Renal cortex interstitium (tissue), 11 donors: ENCODE measurements at regions not wholly inside any gene's neighbourhood (a gene's known extent, or its start where the extent isn't known, plus 50 kb on each side); places are given as distances from the start of the nearest gene placed in this dataset.
A peak's percentile ranks its signal among the peaks of the same experiment; 100 is the strongest.

Source experiments
- DNase-seq, 11 donors: peaks; one replicate each; pipeline ENCODE4 v3.0.0-alpha.2; 2013; ENCODE audit warnings: low read depth in 9 of 11, low spot score in 4 of 11; ENCODE audit errors: extremely low read depth in 1 of 11

- DNase-seq = no peak
These were observed 125.4 kb upstream of the NPVF start for GRCh38 chr7:25353732-25354131.

DNA sequence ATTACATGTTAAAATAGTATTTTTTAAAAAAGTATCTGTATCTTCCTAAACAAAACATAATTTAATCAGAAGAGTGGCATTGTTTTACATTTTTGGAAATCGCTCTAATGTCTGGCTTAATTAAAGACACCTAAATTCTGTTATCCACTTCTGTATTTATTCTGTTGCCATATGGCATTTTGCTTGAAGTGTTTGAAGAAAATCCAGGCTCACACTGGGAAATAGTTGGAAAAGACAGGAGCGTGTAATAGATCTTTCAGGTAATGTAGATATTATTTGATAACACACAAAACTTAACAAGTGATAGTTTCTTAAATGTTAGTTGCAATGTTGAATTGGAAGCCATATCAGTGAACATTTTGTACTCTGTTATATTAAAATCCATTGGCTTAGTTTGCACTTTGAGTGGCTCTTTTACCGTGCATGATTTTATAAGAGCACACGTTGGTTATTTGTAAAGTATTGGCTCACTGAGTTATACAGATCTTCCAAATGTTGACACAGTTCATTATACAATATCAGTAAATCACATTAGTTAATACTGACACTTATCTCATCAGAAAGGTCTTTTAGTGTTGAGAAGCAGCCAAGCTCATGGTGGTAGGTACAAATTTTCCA, 128.4 kb upstream of the NPVF start:
- no peak for DNase-seq

- DNase-seq = peak in 8 of 11 donors; percentile 33 to 61 (median 40)
These were observed 130.6 kb upstream of the NPVF start for GRCh38 chr7:25358926-25359325.

DNA sequence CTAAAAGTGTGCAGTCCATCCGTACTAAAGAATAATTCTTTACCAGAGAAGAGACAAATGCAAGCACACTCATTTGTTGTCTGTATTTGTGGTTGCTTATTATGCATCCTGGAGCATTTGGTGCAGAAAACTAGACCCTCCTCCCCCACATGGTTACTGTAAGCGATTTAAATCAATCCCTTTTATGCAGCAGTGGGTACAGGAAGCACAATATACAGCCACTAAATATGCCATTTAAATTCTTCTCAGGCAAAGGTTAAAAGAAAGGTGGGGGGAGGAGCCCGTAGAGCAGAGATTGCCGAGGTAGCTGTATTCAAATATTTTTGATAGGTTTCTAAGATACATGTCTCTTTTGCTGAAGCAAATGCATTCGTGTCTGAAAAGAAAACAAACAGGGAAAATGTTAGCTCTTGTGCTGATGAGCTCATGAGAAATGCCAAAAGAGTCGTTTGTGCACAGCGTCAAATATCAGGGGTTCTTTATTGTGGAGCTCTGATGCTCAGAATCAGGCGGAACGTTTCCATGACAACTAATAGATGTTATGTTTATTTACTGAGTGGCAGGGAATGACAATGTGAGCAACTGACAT, 131.3 kb upstream of the NPVF start:
- peak in 6 of 11 donors; percentile 40 to 74 (median 63) for DNase-seq

DNA sequence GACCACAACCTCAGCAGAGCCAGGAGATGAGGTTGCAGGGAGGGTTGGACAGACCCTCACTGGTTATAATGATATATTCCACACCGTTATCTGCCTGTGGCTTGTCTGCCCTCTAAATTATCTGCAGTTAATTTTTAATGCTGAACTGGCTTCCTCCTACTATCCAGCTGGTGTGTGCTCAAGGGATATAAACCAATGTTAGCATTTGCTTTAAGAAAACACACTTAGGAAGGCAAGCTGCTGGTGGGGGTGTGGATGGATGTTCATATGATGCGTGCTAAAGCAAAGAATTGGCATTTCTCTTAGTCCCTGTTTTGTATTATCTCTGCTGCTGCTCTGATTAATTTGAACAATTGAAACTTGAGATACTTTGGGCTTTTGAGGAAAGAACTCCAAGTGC, 132.2 kb upstream of the NPVF start:
- DNase-seq = peak in 3 of 11 donors; percentile 35 to 47 (median 35)

DNA sequence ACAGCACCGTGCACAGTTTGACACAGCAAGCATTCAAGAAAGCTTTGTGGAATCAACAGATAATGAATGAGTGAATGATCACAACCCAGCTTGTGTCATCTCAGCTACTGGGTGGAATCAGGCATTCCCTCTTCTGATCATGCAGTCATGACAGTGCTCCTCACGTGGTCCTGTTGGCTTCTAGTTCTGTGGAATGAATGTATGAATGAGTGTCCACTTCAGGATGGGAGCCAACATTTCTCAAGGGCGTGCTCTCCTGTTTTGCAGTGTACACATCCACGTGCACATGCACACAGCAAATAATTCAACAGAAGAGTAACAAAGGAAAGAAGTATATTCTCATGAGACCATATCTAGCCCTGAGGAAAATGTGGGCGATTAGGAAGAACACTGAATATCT, 133.1 kb upstream of the NPVF start:
- DNase-seq = no peak

GRCh38 chr7:25361863-25362262, 133.6 kb upstream of the NPVF start:
- no peak for DNase-seq

DNA sequence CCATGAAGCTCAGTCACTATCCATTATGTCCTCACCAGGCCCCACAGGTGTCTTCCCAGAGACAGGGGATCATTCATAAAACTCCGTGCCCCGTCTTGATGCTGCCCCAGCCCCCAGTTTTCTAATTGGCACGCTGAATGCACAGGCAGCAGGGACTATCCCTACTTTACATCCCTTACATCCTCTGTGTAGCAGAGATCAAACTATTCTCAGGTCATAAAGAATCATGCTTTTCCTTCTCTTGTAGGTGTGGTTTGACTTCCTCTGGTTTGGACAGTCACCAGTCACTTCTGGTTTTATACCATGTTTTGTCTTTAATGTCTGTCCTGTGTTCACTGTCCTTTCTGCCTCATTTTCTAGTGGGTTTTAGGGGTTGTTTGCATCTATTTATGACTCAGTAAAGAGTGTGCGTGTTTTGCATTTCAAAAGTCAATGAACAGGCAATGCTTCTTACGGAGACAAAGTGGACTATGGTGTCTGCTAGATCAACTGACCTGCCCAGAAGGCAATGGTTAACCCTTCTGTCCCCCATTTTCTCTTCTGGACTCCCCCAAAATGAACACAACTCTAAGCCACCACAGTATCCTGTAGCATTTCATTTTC, 140.4 kb upstream of the NPVF start:
- no peak for DNase-seq

- DNase-seq = no peak
These were observed 141.5 kb upstream of the NPVF start for GRCh38 chr7:25369786-25370185.

GRCh38 chr7:25371972-25372371, 143.7 kb upstream of the NPVF start:
- DNase-seq = no peak

DNA sequence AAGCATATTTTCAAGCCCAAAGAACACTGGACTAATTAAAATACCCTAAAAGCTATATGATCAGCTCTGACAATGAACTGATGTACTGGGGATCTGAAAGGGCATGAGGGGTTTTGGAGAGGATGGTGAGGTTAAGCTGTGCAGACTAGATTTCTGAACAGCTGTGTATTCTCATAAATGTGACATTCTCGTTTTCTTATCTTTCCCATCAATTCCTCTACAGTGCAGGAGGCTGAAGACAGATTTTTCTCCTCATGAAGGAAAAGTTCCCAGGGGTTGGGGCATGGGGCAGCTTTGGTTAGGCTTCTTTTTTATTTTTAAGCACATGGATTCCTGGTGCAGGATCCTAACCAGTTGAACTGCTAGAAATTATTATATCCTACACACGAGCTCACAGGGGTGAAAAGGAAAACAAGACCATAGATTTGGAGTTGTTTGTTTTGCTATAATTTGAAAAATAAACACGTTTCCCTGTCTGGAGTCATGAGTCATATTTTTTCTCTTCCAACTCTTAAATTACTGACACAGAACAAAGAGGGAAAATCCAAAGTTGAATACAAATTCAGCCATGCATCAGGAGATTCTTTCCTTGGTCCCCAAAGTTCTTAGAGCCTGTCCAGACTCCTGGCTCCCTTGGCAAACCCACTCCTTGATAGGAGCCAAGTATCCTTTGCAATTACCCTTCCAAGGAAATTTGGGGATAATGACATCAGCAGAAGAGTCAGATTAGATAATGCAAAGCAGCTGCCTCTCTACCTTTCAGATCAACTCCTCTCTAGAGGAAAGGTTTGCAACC, 147.7 kb upstream of the NPVF start:
- no peak for DNase-seq

GRCh38 chr7:25379351-25380300, 151.3 kb upstream of the NPVF start:
- DNase-seq = no peak

DNA sequence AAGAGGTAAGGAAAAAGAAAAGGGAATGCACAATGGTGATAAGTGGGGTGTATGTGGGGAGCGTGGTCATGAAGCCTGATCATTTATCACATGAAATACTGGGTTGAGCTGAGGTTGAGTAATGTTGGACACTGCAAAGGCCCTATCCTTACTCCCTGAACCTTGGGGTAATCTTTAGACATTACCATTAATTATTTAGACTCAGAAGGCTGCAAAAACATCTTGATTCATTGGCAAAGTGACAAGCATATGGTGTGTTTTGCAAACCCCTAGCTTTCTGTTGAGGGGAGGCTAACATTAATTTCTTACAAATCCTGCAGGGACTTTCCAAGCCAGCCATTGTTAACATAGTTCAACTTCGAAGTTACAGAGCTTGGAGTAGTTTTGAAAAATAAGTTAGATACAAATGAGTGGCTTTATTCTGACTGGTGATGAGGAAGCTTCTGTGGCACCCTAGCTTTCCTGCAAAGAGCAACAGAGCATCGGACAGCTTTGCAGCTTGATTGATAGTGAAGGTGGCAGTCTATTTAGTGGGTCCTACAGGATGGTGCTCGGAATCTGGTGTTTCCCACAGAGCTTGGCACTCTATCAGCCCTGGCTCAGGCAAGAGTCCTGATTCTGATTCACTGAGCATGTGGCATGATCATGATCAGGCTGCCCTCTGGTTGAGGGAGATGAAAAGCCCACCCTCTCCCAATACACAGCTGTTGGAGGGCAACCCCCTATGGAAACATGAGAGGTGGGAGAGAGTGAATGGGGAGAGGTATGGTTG, 153.7 kb upstream of the NPVF start:
- no peak for DNase-seq

GRCh38 chr7:25382869-25383268, 154.6 kb upstream of the NPVF start:
- DNase-seq = no peak

GRCh38 chr7:25383402-25383801, 155.1 kb upstream of the NPVF start:
- DNase-seq = no peak

- no peak for DNase-seq
These were observed 156.7 kb upstream of the NPVF start for GRCh38 chr7:25384788-25385505.

DNA sequence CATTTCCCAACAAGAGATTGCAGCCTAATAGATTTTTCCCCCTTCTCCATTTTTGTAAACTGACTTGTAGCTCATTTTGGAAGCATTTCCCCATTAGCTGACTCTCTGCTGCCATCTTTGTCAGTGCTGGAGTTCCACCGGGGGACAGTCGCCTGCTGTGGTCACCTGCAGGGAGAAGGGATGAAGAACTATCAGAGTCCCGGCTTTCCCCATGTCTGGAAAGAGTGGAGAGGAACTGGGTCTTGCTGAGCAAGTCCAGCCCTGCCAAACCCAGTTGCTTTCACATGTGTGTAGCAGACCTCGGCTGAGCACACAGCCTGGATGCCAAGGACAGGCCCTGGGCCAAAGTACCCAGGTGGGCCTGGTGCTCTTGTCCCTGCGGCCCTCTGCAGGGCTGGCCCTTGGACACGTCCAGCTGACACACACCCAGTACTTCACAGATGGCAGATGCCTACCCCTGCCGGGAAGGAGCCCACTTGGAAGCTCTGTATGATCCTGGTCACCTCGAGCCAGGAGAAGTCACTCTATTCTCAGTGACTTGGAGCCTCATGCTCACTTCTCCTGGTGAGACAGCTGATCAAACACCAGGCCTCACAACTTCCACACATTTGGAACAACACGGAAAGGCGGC, 157.3 kb upstream of the NPVF start:
- no peak for DNase-seq
